SK-N-MC (cell line): ENCODE measurements at regions not wholly inside any gene's neighbourhood (a gene's known extent, or its start where the extent isn't known, plus 50 kb on each side); places are given as distances from the start of the nearest gene placed in this dataset.

Experiments used
- EZH2 ChIP-seq: fragments of 200-600 bp; sonication (generic); IDR thresholded peaks from one replicate; pipeline ENCODE4 v1.6.1; 2017; ENCODE audit warnings: antibody characterized with exemption
- FOXP2 ChIP-seq: optimal IDR thresholded peaks from 2 replicates; pipeline ENCODE3; 2011; ENCODE audit warnings: mild to moderate bottlenecking, moderate library complexity; ENCODE audit not compliant: insufficient read depth; ENCODE audit errors: extremely low read length, control extremely low read depth
- POLR2AphosphoS5 ChIP-seq: IDR thresholded peaks from 2 replicates; pipeline ENCODE4 v1.6.1; 2012; ENCODE audit warnings: mild to moderate bottlenecking, low read depth, low read length, borderline replicate concordance

DNA sequence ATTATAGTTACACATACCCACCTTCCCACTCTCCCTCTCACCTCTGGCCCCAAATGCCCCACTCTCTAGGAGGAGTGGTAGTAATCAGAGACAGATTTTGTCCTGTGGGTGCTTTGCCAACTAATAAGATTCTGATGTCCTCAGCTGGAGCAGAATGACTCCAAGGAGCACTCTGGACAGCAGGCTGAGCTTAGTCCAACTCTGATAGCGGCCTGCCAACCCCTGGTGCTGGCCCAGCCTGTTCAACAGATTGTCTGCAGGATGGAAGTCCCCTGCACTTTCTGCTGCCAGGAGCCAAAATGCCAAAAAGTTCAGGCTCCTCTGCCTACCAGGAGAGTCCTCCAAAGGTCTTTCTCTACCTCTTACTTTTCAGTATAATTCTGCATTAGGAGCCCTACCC is 160.5 kb upstream of the UMPS start:
- no peak for TF ChIP-seq POLR2AphosphoS5
- no peak for TF ChIP-seq EZH2
- no peak for TF ChIP-seq FOXP2
